HCT116 (cell line): ENCODE measurements at regions not wholly inside any gene's neighbourhood (a gene's known extent, or its start where the extent isn't known, plus 50 kb on each side); places are given as distances from the start of the nearest gene placed in this dataset.

Experiments
- ATAC-seq: fragments of 200-7000 bp; cut with Tn5 transposase; 2 replicates; pipeline ENCODE4 v1.9.1; 2020; ENCODE audit warnings: mild to moderate bottlenecking, moderate library complexity
- BruUV-seq: library from RNA; stranded (reverse); fragments of 400-500 nt; replicated peaks from 2 replicates; lab custom pipeline; 2021; lab: Mats Ljungman, UMichigan
- CTCF ChIA-PET: fragments of 300-600 bp; sonication (Branson Sonifier 250); formaldehyde crosslinking; loops from one replicate; lab custom pipeline; 2021; ENCODE audit warnings: antibody characterized with exemption; lab: Charles Lee
- POLR2A ChIA-PET: fragments of 300-600, 350-600 bp; sonication (Branson Sonifier 250); formaldehyde crosslinking; loops from one replicate; lab custom pipeline; 2021; ENCODE audit warnings: antibody characterized with exemption; lab: Charles Lee
- RAD21 ChIA-PET, 2 experiments: fragments of 300-600 bp; sonication (Branson Sonifier 250); formaldehyde crosslinking; loops; one replicate each; lab custom pipeline; 2023; ENCODE audit warnings: low total read pairs in 2 of 2; ENCODE audit not compliant: uncharacterized antibody in 2 of 2, unreplicated experiment in 2 of 2, low non-redundant PET in 1 of 2; lab: Charles Lee
- DNase-seq: peaks from one replicate; pipeline ENCODE4 v3.0.0-alpha.2; 2010; ENCODE audit warnings: low read depth, low spot score
- H2AFZ ChIP-seq: fragments of 200-600 bp; shearing (Covaris generic), sonication (generic); 2 replicates; pipeline ENCODE4 v1.6.1; 2017; ENCODE audit warnings: low read depth, mixed run types, mixed read lengths, antibody characterized with exemption, low read length; ENCODE audit not compliant: poor library complexity, severe bottlenecking
- H3K27ac ChIP-seq: 2 replicates; pipeline ENCODE4 v1.5.1; 2012; ENCODE audit warnings: low read depth, low read length
- H3K27me3 ChIP-seq: fragments of 200-600 bp; sonication (generic); 2 replicates; pipeline ENCODE4 v1.6.1; 2016; ENCODE audit warnings: mixed run types, low read length, mixed read lengths; ENCODE audit not compliant: insufficient read depth
- H3K36me3 ChIP-seq, 2 experiments: fragments of 200-500 bp in 1 of 2; fragments of 200-600 bp in 1 of 2; sonication (Bioruptor generic) in 1 of 2; sonication (generic) in 1 of 2; 2 replicates each; pipeline versions ENCODE4 v1.5.1 to v1.6.1; 2014 to 2016; ENCODE audit warnings: low read length in 2 of 2, inconsistent platforms in 1 of 2, mixed read lengths in 1 of 2, mixed run types in 1 of 2; ENCODE audit not compliant: insufficient read depth in 2 of 2, control insufficient read depth in 1 of 2
- H3K4me1 ChIP-seq, 2 experiments: fragments of 200-600 bp in 1 of 2; sonication (generic) in 1 of 2; 2 replicates each; pipeline versions ENCODE4 v1.5.1 to v1.6.1; 2012 to 2017; ENCODE audit warnings: low read length in 2 of 2, inconsistent platforms in 1 of 2, mild to moderate bottlenecking in 1 of 2, mixed read lengths in 1 of 2, mixed run types in 1 of 2, moderate library complexity in 1 of 2; ENCODE audit not compliant: insufficient read depth in 2 of 2, control insufficient read depth in 1 of 2
- H3K4me2 ChIP-seq: fragments of 200-600 bp; sonication (generic); 2 replicates; pipeline ENCODE4 v1.6.1; 2017; ENCODE audit warnings: mixed run types, low read length, mixed read lengths
- H3K4me3 ChIP-seq, 2 experiments: fragments of 200-600 bp in 1 of 2; sonication (generic) in 1 of 2; replicated peaks in 1 of 2; 2 replicates each; pipeline ENCODE4 v1.5.1; 2011 to 2016; ENCODE audit warnings: low read length in 2 of 2, control low read depth in 1 of 2, low read depth in 1 of 2, mild to moderate bottlenecking in 1 of 2, mixed read lengths in 1 of 2, mixed run types in 1 of 2
- H3K79me2 ChIP-seq: fragments of 200-600 bp; sonication (generic); 2 replicates; pipeline ENCODE4 v1.6.1; 2017; ENCODE audit warnings: mild to moderate bottlenecking, mixed run types, low read length, moderate library complexity, mixed read lengths; ENCODE audit not compliant: insufficient read depth
- H3K9ac ChIP-seq: fragments of 200-600 bp; sonication (generic); 2 replicates; pipeline ENCODE4 v1.6.1; 2016; ENCODE audit warnings: low read length, mixed read lengths
- H3K9me2 ChIP-seq: fragments of 200-600 bp; sonication (generic), shearing (Covaris generic); 2 replicates; pipeline ENCODE4 v1.6.1; 2017; ENCODE audit warnings: mixed run types, mild to moderate bottlenecking, moderate library complexity; ENCODE audit not compliant: insufficient read depth
- H3K9me3 ChIP-seq, 2 experiments: fragments of 200-500 bp in 1 of 2; fragments of 200-600 bp in 1 of 2; sonication (Bioruptor generic) in 1 of 2; sonication (generic) in 1 of 2; 2 replicates each; pipeline ENCODE4 v1.6.1; 2014 to 2017; ENCODE audit warnings: low read length in 2 of 2, mixed read lengths in 2 of 2, inconsistent platforms in 1 of 2, low read depth in 1 of 2, mild to moderate bottlenecking in 1 of 2, mixed run types in 1 of 2, moderate library complexity in 1 of 2; ENCODE audit not compliant: control insufficient read depth in 1 of 2, insufficient read depth in 1 of 2
- H4K20me1 ChIP-seq: fragments of 200-600 bp; sonication (generic), shearing (Covaris generic); 2 replicates; pipeline ENCODE4 v1.6.1; 2017; ENCODE audit warnings: mixed run types, mild to moderate bottlenecking, moderate library complexity; ENCODE audit not compliant: insufficient read depth
- CEBPB ChIP-seq: IDR thresholded peaks from 2 replicates; pipeline ENCODE4 v1.6.1; 2012; ENCODE audit warnings: low read depth
- EZH2phosphoT487 ChIP-seq: fragments of 200-600 bp; IDR thresholded peaks from 2 replicates; pipeline ENCODE4 v1.6.1; 2018; ENCODE audit warnings: antibody characterized with exemption, borderline replicate concordance
- FOSL1 ChIP-seq: IDR thresholded peaks from 2 replicates; pipeline ENCODE4 v1.6.1; 2012; ENCODE audit warnings: low read depth
- JUND ChIP-seq: IDR thresholded peaks from 2 replicates; pipeline ENCODE4 v1.6.1; 2012
- POLR2AphosphoS5 ChIP-seq: IDR thresholded peaks from 2 replicates; pipeline ENCODE4 v1.6.1; 2011; ENCODE audit warnings: mild to moderate bottlenecking, low read depth, low read length, moderate library complexity
- SP1 ChIP-seq: IDR thresholded peaks from 2 replicates; pipeline ENCODE4 v1.6.1; 2012; ENCODE audit warnings: low read depth
- TCF7L2 ChIP-seq: IDR thresholded peaks from 2 replicates; pipeline ENCODE4 v1.7.0; 2011; ENCODE audit warnings: borderline replicate concordance, inconsistent platforms; ENCODE audit not compliant: insufficient read depth, insufficient read length; ENCODE audit errors: extremely low read depth
- ZFX ChIP-seq: fragments of 450-650 bp; IDR thresholded peaks from 2 replicates; pipeline ENCODE4 v1.6.1; 2017
- intact Hi-C: fragments of 100-400 bp; cut with micrococcal nuclease; formaldehyde crosslinking; loops from 2 replicates; pipeline ENCODE4 v1.10.0; 2022
- TF ChIP-seq, protein P1 (sequence below): IDR thresholded peaks from 2 replicates; pipeline ENCODE4 v1.6.1; 2012

DNA sequence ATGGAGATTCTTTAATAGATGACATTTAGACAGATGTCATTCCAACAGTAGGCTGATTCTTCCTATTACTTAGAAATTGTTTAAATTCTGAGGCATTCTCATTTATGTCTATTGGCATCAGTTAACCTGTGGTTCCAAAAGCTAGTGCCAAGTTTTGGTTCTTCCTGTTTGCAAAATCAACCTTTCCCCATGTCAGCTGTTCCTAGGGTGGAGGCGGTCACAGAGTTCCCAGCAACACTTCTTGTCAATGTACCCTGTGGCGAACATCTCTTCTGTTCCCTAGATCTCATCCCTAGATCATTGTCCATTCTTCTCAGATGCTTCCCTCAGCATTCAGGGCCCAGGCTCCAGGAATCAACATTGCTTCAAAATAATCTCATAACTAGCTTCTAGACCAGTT lies 140.9 kb downstream of the PHLDA1 start:
- H3K4me3 ChIP-seq = no peak overlapping the region
- H3K36me3 ChIP-seq = no peaks in the 10 kb centered on the region
- TF ChIP-seq POLR2AphosphoS5 (0 out of 2 replicates have a peak, but pooled peaks have one; percentile 8), CEBPB (no peak)
- H4K20me1 ChIP-seq = no peaks in the 10 kb centered on the region
- H3K27ac ChIP-seq = peak overlapping the region; percentile 94
- no peak for ATAC-seq
- RAD21 ChIA-PET = no interaction called here
- DNase-seq = no peak
- H3K9me3 ChIP-seq = no peaks in the 10 kb centered on the region
- H3K9ac ChIP-seq = peak overlapping the region; percentile 56
- H3K27me3 ChIP-seq = no peaks in the 10 kb centered on the region
- intact Hi-C loops = loop anchor here (5.0 kb wide), 1 partner anchor 132 kb away; no protein-coding TSS in a partner anchor
- TSS peak; percentile 43 for BruUV-seq
- no peaks in the 10 kb centered on the region for H3K79me2 ChIP-seq
- no peak overlapping the region for H2AFZ ChIP-seq
- H3K9me2 ChIP-seq = no peaks in the 10 kb centered on the region
- H3K4me2 ChIP-seq = peak overlapping the region; percentile 53
- POLR2A ChIA-PET = interaction anchor here (0.7 to 1.3 kb wide), 2 partner anchors 53 to 230 kb away, joined by 3 read pairs; no protein-coding TSS in a partner anchor
- CTCF ChIA-PET = no interaction called here
- peaks cover 70 to 82% of the 10 kb centered on the region in 2 experiments for H3K4me1 ChIP-seq

DNA sequence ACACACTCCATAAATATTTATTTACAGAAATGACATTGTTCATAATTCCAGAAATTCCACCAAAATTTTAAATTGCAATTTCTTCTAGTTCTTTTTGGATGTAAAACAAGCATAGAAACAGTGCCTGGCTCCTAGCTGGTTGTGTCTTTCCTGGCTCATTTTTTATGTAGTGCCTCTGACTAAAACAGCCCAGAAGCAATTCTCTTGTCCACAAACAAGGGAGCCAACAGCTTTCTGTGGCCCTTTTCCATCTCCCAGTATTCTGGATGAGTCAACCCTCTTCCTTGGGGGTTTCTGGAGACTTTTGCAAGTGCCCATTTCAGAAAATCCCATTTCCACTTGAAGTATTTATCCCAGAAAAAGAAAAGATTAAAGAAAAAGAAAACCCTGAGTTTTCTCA lies 141.4 kb downstream of the PHLDA1 start:
- H3K4me2 ChIP-seq = peak overlapping the region; percentile 53
- CTCF ChIA-PET = no interaction called here

More for the DNA sequence above, 141.4 kb downstream of the PHLDA1 start:
- no peaks in the 10 kb centered on the region for H3K9me2 ChIP-seq
- H3K4me1 ChIP-seq = peaks cover 66 to 77% of the 10 kb centered on the region in 2 experiments
- no peaks in the 10 kb centered on the region for H4K20me1 ChIP-seq
- H3K36me3 ChIP-seq = no peaks in the 10 kb centered on the region
- ChIA-PET POLR2A (interaction anchor here (0.7 to 1.2 kb wide), 2 partner anchors 17 to 41 kb away, joined by 3 read pairs; no protein-coding TSS in a partner anchor), RAD21 (no interaction called here)
- TF ChIP-seq EZH2phosphoT487 (no peak), JUND (no peak), ZFX (no peak), SP1 (no peak), TCF7L2 (no peak), CEBPB (0 out of 2 replicates have a peak, but pooled peaks have one; percentile 7), FOSL1 (0 out of 2 replicates have a peak, but pooled peaks have one; percentile 19)
- TF ChIP-seq, protein P1, sequence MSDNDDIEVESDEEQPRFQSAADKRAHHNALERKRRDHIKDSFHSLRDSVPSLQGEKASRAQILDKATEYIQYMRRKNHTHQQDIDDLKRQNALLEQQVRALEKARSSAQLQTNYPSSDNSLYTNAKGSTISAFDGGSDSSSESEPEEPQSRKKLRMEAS = no peak
- no peaks in the 10 kb centered on the region for H3K9me3 ChIP-seq
- H3K79me2 ChIP-seq = no peaks in the 10 kb centered on the region
- intact Hi-C loops = loop anchor here (5.0 kb wide), 1 partner anchor 132 kb away; no protein-coding TSS in a partner anchor
- peak overlapping the region; percentile 56 for H3K9ac ChIP-seq
- BruUV-seq = no TSS peak
- no peak overlapping the region for H2AFZ ChIP-seq
- no peaks in the 10 kb centered on the region for H3K27me3 ChIP-seq
- ATAC-seq = no peak
- DNase-seq = no peak
- H3K4me3 ChIP-seq = no peak overlapping the region
- H3K27ac ChIP-seq = peak overlapping the region; percentile 94
